ENCODE measurements at regions not wholly inside any gene's neighbourhood (a gene's known extent, or its start where the extent isn't known, plus 50 kb on each side); places are given as distances from the start of the nearest gene placed in this dataset.

GRCh38 chr12:127885954-127886750, 380.8 kb upstream of the TMEM132C start:
- no peak for TF ChIP-seq CTCF (IDR thresholded peaks at IDR 0.05)
- no peak for TF ChIP-seq POLR2A (IDR thresholded peaks at IDR 0.05)
